ENCODE measurements at regions not wholly inside any gene's neighbourhood (a gene's known extent, or its start where the extent isn't known, plus 50 kb on each side); places are given as distances from the start of the nearest gene placed in this dataset.

- no peak for TF ChIP-seq GABPA (IDR thresholded peaks at IDR 0.05 in 1 of 2, conservative IDR thresholded peaks at IDR 0.05 in 1 of 2)
- no peak for TF ChIP-seq HNF4A (conservative IDR thresholded peaks at IDR 0.05)
- TF ChIP-seq FOXA2 (IDR thresholded peaks at IDR 0.05) = no peak
Measured at GRCh38 chr10:8449909-8450308, 395.4 kb downstream of the GATA3 start (continued).

DNA sequence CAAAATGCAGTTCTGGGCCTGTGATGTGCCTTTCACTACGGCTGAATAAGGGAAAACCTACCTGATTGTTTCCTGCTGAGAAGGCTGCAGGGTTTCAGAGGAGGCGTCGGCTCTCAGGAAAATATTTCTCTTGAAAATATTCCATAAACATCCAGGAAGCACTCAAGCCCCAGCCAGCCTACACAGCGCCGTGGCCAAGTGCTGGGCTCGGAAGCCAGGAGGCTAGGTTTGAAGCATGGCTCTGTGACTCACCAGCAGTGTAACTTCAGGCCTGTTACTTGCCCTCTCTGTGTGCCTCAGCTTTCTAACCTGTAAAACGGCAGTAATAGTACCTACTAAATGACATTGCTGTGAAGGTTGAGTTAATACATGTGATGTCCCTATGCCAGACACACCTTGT, 399.1 kb downstream of the GATA3 start:
- Histone ChIP-seq H3K27me3 (ENCODE audit: control insufficient read depth in 4 of 4, insufficient read depth in 4 of 4, low read length in 3 of 4) (peaks cover 0 to 3% (median 0%) of the 10 kb centered on the region in 4 donors), H3K27ac (ENCODE audit: low read depth in 1 of 2, low read length in 2 of 2) (no peak overlapping the region), H3K9ac (ENCODE audit: low read depth in 1 of 2, low read length in 2 of 2) (no peak overlapping the region), H3K4me3 (ENCODE audit: low read depth in 1 of 3, low read length in 3 of 3) (no peak overlapping the region), H3K4me1 (ENCODE audit: control insufficient read depth in 4 of 4, insufficient read depth in 4 of 4, low read length in 3 of 4) (no peaks in the 10 kb centered on the region), H3K9me3 (ENCODE audit: control insufficient read depth in 4 of 4, low read length in 3 of 4) (peaks cover 1 to 4% (median 3%) of the 10 kb centered on the region in 4 donors), H3K36me3 (ENCODE audit: control insufficient read depth in 4 of 4, insufficient read depth in 3 of 4, low read depth in 1 of 4, low read length in 3 of 4) (no peaks in the 10 kb centered on the region)
- WGBS = 51% methylated on average over 7 of the region's 7 CpGs
- no peak for DNase-seq (ENCODE audit: low spot score)
- no peak for TF ChIP-seq FOXA1 (IDR thresholded peaks at IDR 0.05)
- no peak for TF ChIP-seq YY1 (IDR thresholded peaks at IDR 0.05)
- TF ChIP-seq JUND (IDR thresholded peaks at IDR 0.05) = no peak

- no peak for DNase-seq (ENCODE audit: low spot score)
- H3K36me3 ChIP-seq (ENCODE audit: control insufficient read depth in 4 of 4, insufficient read depth in 3 of 4, low read depth in 1 of 4, low read length in 3 of 4) = no peaks in the 10 kb centered on the region
- TF ChIP-seq REST (IDR thresholded peaks at IDR 0.05) (no peak), EGR1 (IDR thresholded peaks at IDR 0.05; ENCODE audit: low read depth in 2 of 2) (no peak), ATF3 (IDR thresholded peaks at IDR 0.05) (no peak), SP1 (IDR thresholded peaks at IDR 0.05) (no peak), JUND (IDR thresholded peaks at IDR 0.05) (no peak), GABPA (IDR thresholded peaks at IDR 0.05 in 1 of 2, conservative IDR thresholded peaks at IDR 0.05 in 1 of 2) (no peak), TAF1 (conservative IDR thresholded peaks at IDR 0.05) (no peak), MAX (IDR thresholded peaks at IDR 0.05) (no peak), NR2F2 (IDR thresholded peaks at IDR 0.05) (no peak), RXRA (IDR thresholded peaks at IDR 0.05) (no peak), HNF4A (conservative IDR thresholded peaks at IDR 0.05) (no peak), YY1 (IDR thresholded peaks at IDR 0.05) (no peak)
- TF ChIP-seq, protein P1, sequence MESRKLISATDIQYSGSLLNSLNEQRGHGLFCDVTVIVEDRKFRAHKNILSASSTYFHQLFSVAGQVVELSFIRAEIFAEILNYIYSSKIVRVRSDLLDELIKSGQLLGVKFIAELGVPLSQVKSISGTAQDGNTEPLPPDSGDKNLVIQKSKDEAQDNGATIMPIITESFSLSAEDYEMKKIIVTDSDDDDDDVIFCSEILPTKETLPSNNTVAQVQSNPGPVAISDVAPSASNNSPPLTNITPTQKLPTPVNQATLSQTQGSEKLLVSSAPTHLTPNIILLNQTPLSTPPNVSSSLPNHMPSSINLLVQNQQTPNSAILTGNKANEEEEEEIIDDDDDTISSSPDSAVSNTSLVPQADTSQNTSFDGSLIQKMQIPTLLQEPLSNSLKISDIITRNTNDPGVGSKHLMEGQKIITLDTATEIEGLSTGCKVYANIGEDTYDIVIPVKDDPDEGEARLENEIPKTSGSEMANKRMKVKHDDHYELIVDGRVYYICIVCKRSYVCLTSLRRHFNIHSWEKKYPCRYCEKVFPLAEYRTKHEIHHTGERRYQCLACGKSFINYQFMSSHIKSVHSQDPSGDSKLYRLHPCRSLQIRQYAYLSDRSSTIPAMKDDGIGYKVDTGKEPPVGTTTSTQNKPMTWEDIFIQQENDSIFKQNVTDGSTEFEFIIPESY (IDR thresholded peaks at IDR 0.05) = no peak
- H3K9me3 ChIP-seq (ENCODE audit: control insufficient read depth in 4 of 4, low read length in 3 of 4) = peaks cover 1 to 4% (median 3%) of the 10 kb centered on the region in 4 donors
- H3K4me3 ChIP-seq (ENCODE audit: low read depth in 1 of 3, low read length in 3 of 3) = no peak overlapping the region
- no peaks in the 10 kb centered on the region for H3K4me1 ChIP-seq (ENCODE audit: control insufficient read depth in 4 of 4, insufficient read depth in 4 of 4, low read length in 3 of 4)
- no peak overlapping the region for H3K9ac ChIP-seq (ENCODE audit: low read depth in 1 of 2, low read length in 2 of 2)
- peaks cover 0 to 3% (median 0%) of the 10 kb centered on the region in 4 donors for H3K27me3 ChIP-seq (ENCODE audit: control insufficient read depth in 4 of 4, insufficient read depth in 4 of 4, low read length in 3 of 4)
- H3K27ac ChIP-seq (ENCODE audit: low read depth in 1 of 2, low read length in 2 of 2) = no peak overlapping the region
- WGBS = 89% methylated on average over 3 of the region's 3 CpGs
Measured at GRCh38 chr10:8454357-8454756, 399.9 kb downstream of the GATA3 start.
